GM12878 (cell line): ENCODE measurements at regions not wholly inside any gene's neighbourhood (a gene's known extent, or its start where the extent isn't known, plus 50 kb on each side); places are given as distances from the start of the nearest gene placed in this dataset.

Experiments used
- ATAC-seq: fragments of 200-7000 bp; cut with Tn5 transposase; 3 replicates; pipeline ENCODE4 v1.9.1; 2020; ENCODE audit warnings: mild to moderate bottlenecking, moderate library complexity
- BruUV-seq: library from RNA; stranded (reverse); fragments of 400-500 nt; replicated peaks from 2 replicates; lab custom pipeline; 2021; lab: Mats Ljungman, UMichigan
- CTCF ChIA-PET: fragments of 300-600 bp; sonication (Branson Sonifier 250); formaldehyde crosslinking; extraction: SDS; loops from one replicate; lab custom pipeline; 2021; ENCODE audit warnings: inconsistent platforms; lab: Yijun Ruan, JAX
- POLR2A ChIA-PET: fragments of 350-600 bp; formaldehyde crosslinking; extraction: SDS; loops from one replicate; lab custom pipeline; 2021; ENCODE audit warnings: inconsistent platforms; lab: Charles Lee
- RAD21 ChIA-PET: fragments of 300-600 bp; sonication (Branson Sonifier 250); formaldehyde crosslinking; loops from one replicate; lab custom pipeline; 2023; ENCODE audit warnings: antibody characterized with exemption; ENCODE audit not compliant: unreplicated experiment; lab: Charles Lee
- SMC1A ChIA-PET: fragments of 300-600 bp; sonication (Branson Sonifier 250); formaldehyde crosslinking; loops from one replicate; lab custom pipeline; 2023; ENCODE audit not compliant: unreplicated experiment, uncharacterized antibody; lab: Charles Lee
- DNase-seq: peaks from one replicate; pipeline ENCODE4 v3.0.0-alpha.2; 2011; ENCODE audit warnings: low read depth, low spot score
- FAIRE-seq: peaks from 3 replicates; lab custom pipeline; 2011; peaks lifted over from hg19 to GRCh38; lab: Jason Lieb, UNC
- H2AFZ ChIP-seq: 2 replicates; pipeline ENCODE4 v1.6.0; 2011; ENCODE audit warnings: low read depth, low read length, control low read depth; ENCODE audit not compliant: control insufficient read depth
- H3K27ac ChIP-seq: 2 replicates; pipeline ENCODE4 v1.5.1; 2011; ENCODE audit warnings: control low read depth; ENCODE audit not compliant: control insufficient read depth, insufficient read depth
- H3K27me3 ChIP-seq, 2 experiments: replicated peaks in 1 of 2; 2 replicates each; pipeline versions ENCODE4 v1.6.0 to v1.6.1; 2011; ENCODE audit warnings: low read length in 1 of 2; ENCODE audit not compliant: control insufficient read depth in 2 of 2, insufficient read depth in 2 of 2
- H3K36me3 ChIP-seq, 2 experiments: 2 replicates each; pipeline ENCODE4 v1.5.1; 2011; ENCODE audit warnings: low read length in 1 of 2; ENCODE audit not compliant: control insufficient read depth in 2 of 2, insufficient read depth in 2 of 2
- H3K4me1 ChIP-seq: 2 replicates; pipeline ENCODE4 v1.6.1; 2011; ENCODE audit warnings: mild to moderate bottlenecking, low read length, moderate library complexity, mixed read lengths; ENCODE audit not compliant: control insufficient read depth, insufficient read depth
- H3K4me2 ChIP-seq: 2 replicates; pipeline ENCODE4 v1.6.0; 2011; ENCODE audit warnings: control low read depth; ENCODE audit not compliant: control insufficient read depth, insufficient read depth
- H3K4me3 ChIP-seq: fragments of 200-600 bp; sonication (generic); 2 replicates; pipeline ENCODE4 v1.5.1; 2016
- H3K79me2 ChIP-seq: 2 replicates; pipeline ENCODE4 v1.6.0; 2011; ENCODE audit warnings: low read length; ENCODE audit not compliant: control insufficient read depth, insufficient read depth
- H3K9ac ChIP-seq: 2 replicates; pipeline ENCODE4 v1.8.0; 2011; ENCODE audit warnings: low read length, control low read depth, mixed read lengths; ENCODE audit not compliant: control insufficient read depth, insufficient read depth
- H3K9me3 ChIP-seq: replicated peaks from 3 replicates; pipeline ENCODE4 v1.5.1; 2011; ENCODE audit warnings: mild to moderate bottlenecking, low read length; ENCODE audit not compliant: control insufficient read depth, insufficient read depth
- H4K20me1 ChIP-seq: 2 replicates; pipeline ENCODE4 v1.6.0; 2011; ENCODE audit not compliant: control insufficient read depth, insufficient read depth
- ASH2L ChIP-seq: fragments of 300-600, 200-600 bp; sonication (generic); IDR thresholded peaks from 2 replicates; pipeline ENCODE4 v1.6.1; 2017; ENCODE audit warnings: low read depth, mild to moderate bottlenecking, borderline replicate concordance
- BCL11A ChIP-seq: IDR thresholded peaks from 2 replicates; pipeline ENCODE4 v1.6.1; 2011; ENCODE audit warnings: low read depth, low read length
- CHD4 ChIP-seq: fragments of 200-600 bp; sonication (generic); IDR thresholded peaks from 2 replicates; pipeline ENCODE4 v1.6.1; 2016; ENCODE audit warnings: mild to moderate bottlenecking
- PAX5 ChIP-seq: IDR thresholded peaks from 2 replicates; pipeline ENCODE4 v1.6.1; 2011; ENCODE audit warnings: low read depth, low read length, borderline replicate concordance
- POU2F2 ChIP-seq: IDR thresholded peaks from 3 replicates; pipeline ENCODE4 v1.6.1; 2011; ENCODE audit warnings: low read depth, mild to moderate bottlenecking, low read length, borderline replicate concordance
- TBL1XR1 ChIP-seq: IDR thresholded peaks from 2 replicates; pipeline ENCODE4 v1.6.1; 2012; ENCODE audit warnings: low read depth, low read length, improper control_type of control experiment
- WGBS: methylation state at CpG from one replicate; pipeline ENCODE4 v1.1.6; 2016; ENCODE audit warnings: low lambda C conversion rate; ENCODE audit not compliant: insufficient replicate concordance, insufficient coverage; ENCODE audit errors: missing lambda C conversion rate; 5-methylcytosine and 5-hydroxymethylcytosine counted together
- in situ Hi-C: fragments of 300-500 bp; cut with MboI; formaldehyde crosslinking; loops from 9 replicates; pipeline ENCODE4 v1.14.3; 2018; ENCODE audit warnings: mixed read lengths
- intact Hi-C: fragments of 100-400 bp; cut with micrococcal nuclease; formaldehyde crosslinking; loops from one replicate; pipeline ENCODE4 v1.14.2; 2022; ENCODE audit not compliant: unreplicated experiment
- TF ChIP-seq, protein P1 (sequence below): fragments of 150-350 bp; IDR thresholded peaks from 2 replicates; pipeline ENCODE4 v1.6.1; 2014; ENCODE audit warnings: mild to moderate bottlenecking, low read depth, low read length
- TF ChIP-seq, protein P2 (sequence below): fragments of 450-650 bp; IDR thresholded peaks from 2 replicates; pipeline ENCODE4 v1.6.1; 2018; ENCODE audit warnings: mild to moderate bottlenecking, low read depth, moderate library complexity; ENCODE audit not compliant: partially characterized antibody
- TF ChIP-seq, protein P3 (sequence below): fragments of 450-650 bp; IDR thresholded peaks from 2 replicates; pipeline ENCODE4 v1.6.1; 2017; ENCODE audit warnings: mild to moderate bottlenecking, moderate library complexity

DNA sequence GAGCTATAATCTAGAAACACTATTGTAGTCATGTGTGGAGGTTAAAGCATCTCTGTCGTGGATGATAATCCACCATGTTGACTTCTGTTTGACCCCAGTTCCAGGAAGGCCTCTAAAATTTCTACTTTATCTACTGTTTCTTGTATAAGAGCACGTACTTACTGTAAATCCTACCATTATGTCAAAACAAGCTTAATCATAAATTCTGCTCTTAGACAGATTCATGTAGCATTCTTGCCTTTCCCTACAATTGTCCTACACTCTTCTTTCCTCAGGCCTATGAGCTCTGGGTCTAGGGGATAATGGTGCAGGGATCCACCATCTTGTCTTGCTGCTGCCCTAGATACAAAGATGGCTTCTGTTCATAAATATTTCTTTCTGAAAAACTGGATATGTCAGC is 2594.3 kb downstream of the ARAP2 start:
- ATAC-seq: no peak
- Histone ChIP-seq H3K4me2 (no peak overlapping the region), H3K79me2 (no peaks in the 10 kb centered on the region), H2AFZ (no peak overlapping the region), H3K27ac (no peak overlapping the region), H3K4me3 (no peak overlapping the region), H3K9me3 (no peaks in the 10 kb centered on the region), H3K36me3 (no peaks in the 10 kb centered on the region), H3K4me1 (no peaks in the 10 kb centered on the region), H3K9ac (no peak overlapping the region), H3K27me3 (no peaks in the 10 kb centered on the region), H4K20me1 (no peaks in the 10 kb centered on the region)
- ChIA-PET CTCF (interaction anchor here (1.3 kb wide), 2 partner anchors 10 to 21 kb away, joined by 5 to 9 read pairs; no protein-coding TSS in a partner anchor), POLR2A (no interaction called here), RAD21 (interaction anchor here (1.1 to 2.2 kb wide), 2 partner anchors 71 to 73 kb away, joined by 3 to 11 read pairs; no protein-coding TSS in a partner anchor), SMC1A (interaction anchor here (0.6 to 1.6 kb wide), 8 partner anchors 33 to 486 kb away, joined by 3 to 8 read pairs (median 4); no protein-coding TSS in a partner anchor)
- no TSS peak for BruUV-seq
- TF ChIP-seq, protein P1, sequence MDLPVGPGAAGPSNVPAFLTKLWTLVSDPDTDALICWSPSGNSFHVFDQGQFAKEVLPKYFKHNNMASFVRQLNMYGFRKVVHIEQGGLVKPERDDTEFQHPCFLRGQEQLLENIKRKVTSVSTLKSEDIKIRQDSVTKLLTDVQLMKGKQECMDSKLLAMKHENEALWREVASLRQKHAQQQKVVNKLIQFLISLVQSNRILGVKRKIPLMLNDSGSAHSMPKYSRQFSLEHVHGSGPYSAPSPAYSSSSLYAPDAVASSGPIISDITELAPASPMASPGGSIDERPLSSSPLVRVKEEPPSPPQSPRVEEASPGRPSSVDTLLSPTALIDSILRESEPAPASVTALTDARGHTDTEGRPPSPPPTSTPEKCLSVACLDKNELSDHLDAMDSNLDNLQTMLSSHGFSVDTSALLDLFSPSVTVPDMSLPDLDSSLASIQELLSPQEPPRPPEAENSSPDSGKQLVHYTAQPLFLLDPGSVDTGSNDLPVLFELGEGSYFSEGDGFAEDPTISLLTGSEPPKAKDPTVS: no peak
- TF ChIP-seq PAX5: no peak
- TF ChIP-seq CHD4: no peak
- no peak for TF ChIP-seq BCL11A
- no peak for DNase-seq
- no peak for FAIRE-seq
- in situ Hi-C loops: no loop called here
- whole genome bisulfite sequencing: 3% methylated on average over 2 of the region's 2 CpGs
- intact Hi-C loops: no loop called here

DNA sequence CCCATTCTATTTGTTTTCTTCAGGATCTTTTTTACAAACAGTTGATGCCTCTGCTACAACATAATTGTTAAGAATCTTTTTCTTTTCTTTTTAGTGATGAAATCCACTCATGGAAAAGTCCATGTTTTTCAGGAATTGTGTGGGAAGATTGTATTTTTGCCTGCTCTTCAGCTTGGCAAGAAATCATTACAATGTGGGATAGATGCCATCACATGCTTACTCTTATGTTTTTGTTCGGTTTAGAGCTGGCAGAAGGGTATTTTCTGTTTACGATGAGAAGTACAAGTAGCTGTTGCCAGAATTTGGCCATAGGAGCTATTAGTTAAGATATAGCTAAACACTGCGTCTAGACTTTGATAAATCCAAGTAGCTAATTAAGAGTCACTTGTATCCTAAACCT is 2585.3 kb downstream of the ARAP2 start:
- Histone ChIP-seq H3K27ac (no peak overlapping the region), H3K36me3 (no peaks in the 10 kb centered on the region), H3K4me3 (no peak overlapping the region), H3K4me1 (no peaks in the 10 kb centered on the region), H3K79me2 (no peaks in the 10 kb centered on the region), H3K4me2 (no peak overlapping the region), H3K27me3 (no peaks in the 10 kb centered on the region), H3K9ac (no peak overlapping the region), H4K20me1 (no peaks in the 10 kb centered on the region), H3K9me3 (no peaks in the 10 kb centered on the region), H2AFZ (no peak overlapping the region)
- FAIRE-seq (no peak), DNase-seq (no peak), ATAC-seq (no peak)
- SMC1A ChIA-PET: interaction anchor here (1.3 kb wide), 1 partner anchor 80 kb away, joined by 3 read pairs; no protein-coding TSS in a partner anchor
- in situ Hi-C loops (no loop called here), intact Hi-C loops (no loop called here)
- WGBS: 65% methylated on average over 3 of the region's 3 CpGs
- BruUV-seq: no TSS peak
- POLR2A ChIA-PET: no interaction called here
- RAD21 ChIA-PET: interaction anchor here (1.6 kb wide), 1 partner anchor 11 kb away, joined by 3 read pairs; no protein-coding TSS in a partner anchor
- CTCF ChIA-PET: no interaction called here
- TF ChIP-seq TBL1XR1 (no peak), POU2F2 (no peak), ASH2L (no peak)
- TF ChIP-seq, protein P2, sequence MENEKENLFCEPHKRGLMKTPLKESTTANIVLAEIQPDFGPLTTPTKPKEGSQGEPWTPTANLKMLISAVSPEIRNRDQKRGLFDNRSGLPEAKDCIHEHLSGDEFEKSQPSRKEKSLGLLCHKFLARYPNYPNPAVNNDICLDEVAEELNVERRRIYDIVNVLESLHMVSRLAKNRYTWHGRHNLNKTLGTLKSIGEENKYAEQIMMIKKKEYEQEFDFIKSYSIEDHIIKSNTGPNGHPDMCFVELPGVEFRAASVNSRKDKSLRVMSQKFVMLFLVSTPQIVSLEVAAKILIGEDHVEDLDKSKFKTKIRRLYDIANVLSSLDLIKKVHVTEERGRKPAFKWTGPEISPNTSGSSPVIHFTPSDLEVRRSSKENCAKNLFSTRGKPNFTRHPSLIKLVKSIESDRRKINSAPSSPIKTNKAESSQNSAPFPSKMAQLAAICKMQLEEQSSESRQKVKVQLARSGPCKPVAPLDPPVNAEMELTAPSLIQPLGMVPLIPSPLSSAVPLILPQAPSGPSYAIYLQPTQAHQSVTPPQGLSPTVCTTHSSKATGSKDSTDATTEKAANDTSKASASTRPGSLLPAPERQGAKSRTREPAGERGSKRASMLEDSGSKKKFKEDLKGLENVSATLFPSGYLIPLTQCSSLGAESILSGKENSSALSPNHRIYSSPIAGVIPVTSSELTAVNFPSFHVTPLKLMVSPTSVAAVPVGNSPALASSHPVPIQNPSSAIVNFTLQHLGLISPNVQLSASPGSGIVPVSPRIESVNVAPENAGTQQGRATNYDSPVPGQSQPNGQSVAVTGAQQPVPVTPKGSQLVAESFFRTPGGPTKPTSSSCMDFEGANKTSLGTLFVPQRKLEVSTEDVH: no peak
- TF ChIP-seq, protein P3, sequence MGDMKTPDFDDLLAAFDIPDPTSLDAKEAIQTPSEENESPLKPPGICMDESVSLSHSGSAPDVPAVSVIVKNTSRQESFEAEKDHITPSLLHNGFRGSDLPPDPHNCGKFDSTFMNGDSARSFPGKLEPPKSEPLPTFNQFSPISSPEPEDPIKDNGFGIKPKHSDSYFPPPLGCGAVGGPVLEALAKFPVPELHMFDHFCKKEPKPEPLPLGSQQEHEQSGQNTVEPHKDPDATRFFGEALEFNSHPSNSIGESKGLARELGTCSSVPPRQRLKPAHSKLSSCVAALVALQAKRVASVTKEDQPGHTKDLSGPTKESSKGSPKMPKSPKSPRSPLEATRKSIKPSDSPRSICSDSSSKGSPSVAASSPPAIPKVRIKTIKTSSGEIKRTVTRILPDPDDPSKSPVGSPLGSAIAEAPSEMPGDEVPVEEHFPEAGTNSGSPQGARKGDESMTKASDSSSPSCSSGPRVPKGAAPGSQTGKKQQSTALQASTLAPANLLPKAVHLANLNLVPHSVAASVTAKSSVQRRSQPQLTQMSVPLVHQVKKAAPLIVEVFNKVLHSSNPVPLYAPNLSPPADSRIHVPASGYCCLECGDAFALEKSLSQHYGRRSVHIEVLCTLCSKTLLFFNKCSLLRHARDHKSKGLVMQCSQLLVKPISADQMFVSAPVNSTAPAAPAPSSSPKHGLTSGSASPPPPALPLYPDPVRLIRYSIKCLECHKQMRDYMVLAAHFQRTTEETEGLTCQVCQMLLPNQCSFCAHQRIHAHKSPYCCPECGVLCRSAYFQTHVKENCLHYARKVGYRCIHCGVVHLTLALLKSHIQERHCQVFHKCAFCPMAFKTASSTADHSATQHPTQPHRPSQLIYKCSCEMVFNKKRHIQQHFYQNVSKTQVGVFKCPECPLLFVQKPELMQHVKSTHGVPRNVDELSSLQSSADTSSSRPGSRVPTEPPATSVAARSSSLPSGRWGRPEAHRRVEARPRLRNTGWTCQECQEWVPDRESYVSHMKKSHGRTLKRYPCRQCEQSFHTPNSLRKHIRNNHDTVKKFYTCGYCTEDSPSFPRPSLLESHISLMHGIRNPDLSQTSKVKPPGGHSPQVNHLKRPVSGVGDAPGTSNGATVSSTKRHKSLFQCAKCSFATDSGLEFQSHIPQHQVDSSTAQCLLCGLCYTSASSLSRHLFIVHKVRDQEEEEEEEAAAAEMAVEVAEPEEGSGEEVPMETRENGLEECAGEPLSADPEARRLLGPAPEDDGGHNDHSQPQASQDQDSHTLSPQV: no peak
